ENCODE measurements at regions not wholly inside any gene's neighbourhood (a gene's known extent, or its start where the extent isn't known, plus 50 kb on each side); places are given as distances from the start of the nearest gene placed in this dataset.

GRCh38 chr13:67538906-67539305 is 308.8 kb upstream of the PCDH9 start:
- H3K4me3 ChIP-seq: no peak overlapping the region
- TF ChIP-seq HEYL (CRISPR knock-in tag; IDR thresholded peaks at IDR 0.05) (no peak), MAZ (IDR thresholded peaks at IDR 0.05; ENCODE audit: borderline replicate concordance, low read depth, low read length) (no peak), MYC (IDR thresholded peaks at IDR 0.05; ENCODE audit: borderline replicate concordance, low read length) (no peak), CTCF (IDR thresholded peaks at IDR 0.05) (no peak), USF2 (IDR thresholded peaks at IDR 0.05) (no peak), SMC3 (IDR thresholded peaks at IDR 0.05) (no peak), FOSL2 (IDR thresholded peaks at IDR 0.05) (no peak), FOSL2 (CRISPR knock-in tag; IDR thresholded peaks at IDR 0.05) (no peak), REST (IDR thresholded peaks at IDR 0.05) (no peak), GATA3 (IDR thresholded peaks at IDR 0.05; ENCODE audit: borderline replicate concordance) (no peak), RFX5 (IDR thresholded peaks at IDR 0.05) (no peak), BCL3 (IDR thresholded peaks at IDR 0.05) (no peak), CBX8 (IDR thresholded peaks at IDR 0.05) (no peak)
- POLR2A ChIA-PET: no interaction called here
- 6% methylated on average over 1 of the region's 1 CpG for WGBS (ENCODE audit: missing lambda C conversion rate)
- FAIRE-seq (no peak), DNase-seq (ENCODE audit: low read depth in 1 of 2, low spot score in 1 of 2) (no peak), ATAC-seq (no peak)
- H3K4me2 ChIP-seq: no peak overlapping the region
- H3K9me3 ChIP-seq: no peaks in the 10 kb centered on the region
- CTCF ChIA-PET: no interaction called here
- H3K27ac ChIP-seq: no peak overlapping the region
- H3K4me1 ChIP-seq: no peaks in the 10 kb centered on the region

- FAIRE-seq (no peak), ATAC-seq (no peak), DNase-seq (ENCODE audit: low read depth in 1 of 2, low spot score in 1 of 2) (no peak)
- Histone ChIP-seq H3K27ac (no peak overlapping the region), H3K9me3 (no peaks in the 10 kb centered on the region), H3K4me3 (no peak overlapping the region), H3K4me2 (no peak overlapping the region), H3K4me1 (no peaks in the 10 kb centered on the region)
- TF ChIP-seq POLR2A (IDR thresholded peaks at IDR 0.05; ENCODE audit: low read length) (no peak), PBX3 (IDR thresholded peaks at IDR 0.05) (no peak), RAD21 (conservative IDR thresholded peaks at IDR 0.05 in 1 of 2, IDR thresholded peaks at IDR 0.05 in 1 of 2) (no peak), CBX2 (IDR thresholded peaks at IDR 0.05; ENCODE audit: borderline replicate concordance, low read depth) (no peak), EP300 (IDR thresholded peaks at IDR 0.05) (no peak), GATA3 (IDR thresholded peaks at IDR 0.05; ENCODE audit: borderline replicate concordance) (no peak), HOXB5 (CRISPR knock-in tag; IDR thresholded peaks at IDR 0.05) (no peak), TP53 (CRISPR knock-in tag; IDR thresholded peaks at IDR 0.05) (no peak)
- ChIA-PET CTCF (no interaction called here), POLR2A (no interaction called here)
- 72% methylated on average over 2 of the region's 2 CpGs for WGBS (ENCODE audit: missing lambda C conversion rate)
These were observed 290.8 kb upstream of the PCDH9 start for GRCh38 chr13:67520886-67521285.
